ENCODE measurements at regions not wholly inside any gene's neighbourhood (a gene's known extent, or its start where the extent isn't known, plus 50 kb on each side); places are given as distances from the start of the nearest gene placed in this dataset.

DNA sequence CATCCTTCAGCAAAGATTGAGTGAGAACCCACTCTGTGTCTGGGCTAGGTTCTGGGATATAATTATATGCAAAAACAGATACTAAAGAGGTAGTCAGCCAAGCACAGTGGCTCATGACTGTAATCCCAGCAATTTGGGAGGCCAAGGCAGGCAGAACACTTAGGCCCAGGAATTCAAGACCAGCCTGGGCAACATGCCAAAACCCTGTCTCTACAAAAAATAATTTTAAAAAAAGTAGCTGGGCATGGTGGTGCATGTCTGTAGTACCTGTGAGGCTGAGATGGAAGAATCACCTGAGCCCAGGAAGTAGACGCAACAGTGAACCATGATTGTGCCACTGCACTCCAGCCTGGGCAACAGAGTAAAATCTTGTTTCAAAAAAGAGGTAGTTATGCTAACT, 237.5 kb upstream of the HMGA2 start:
- no peaks in the 10 kb centered on the region for H3K4me1 ChIP-seq (replicated peaks; ENCODE audit: insufficient read depth)
- TF ChIP-seq, protein P1, sequence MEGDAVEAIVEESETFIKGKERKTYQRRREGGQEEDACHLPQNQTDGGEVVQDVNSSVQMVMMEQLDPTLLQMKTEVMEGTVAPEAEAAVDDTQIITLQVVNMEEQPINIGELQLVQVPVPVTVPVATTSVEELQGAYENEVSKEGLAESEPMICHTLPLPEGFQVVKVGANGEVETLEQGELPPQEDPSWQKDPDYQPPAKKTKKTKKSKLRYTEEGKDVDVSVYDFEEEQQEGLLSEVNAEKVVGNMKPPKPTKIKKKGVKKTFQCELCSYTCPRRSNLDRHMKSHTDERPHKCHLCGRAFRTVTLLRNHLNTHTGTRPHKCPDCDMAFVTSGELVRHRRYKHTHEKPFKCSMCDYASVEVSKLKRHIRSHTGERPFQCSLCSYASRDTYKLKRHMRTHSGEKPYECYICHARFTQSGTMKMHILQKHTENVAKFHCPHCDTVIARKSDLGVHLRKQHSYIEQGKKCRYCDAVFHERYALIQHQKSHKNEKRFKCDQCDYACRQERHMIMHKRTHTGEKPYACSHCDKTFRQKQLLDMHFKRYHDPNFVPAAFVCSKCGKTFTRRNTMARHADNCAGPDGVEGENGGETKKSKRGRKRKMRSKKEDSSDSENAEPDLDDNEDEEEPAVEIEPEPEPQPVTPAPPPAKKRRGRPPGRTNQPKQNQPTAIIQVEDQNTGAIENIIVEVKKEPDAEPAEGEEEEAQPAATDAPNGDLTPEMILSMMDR (conservative IDR thresholded peaks at IDR 0.05), result no peak
- TF ChIP-seq EZH2 (IDR thresholded peaks at IDR 0.05; ENCODE audit: low read depth), result no peak
- H3F3A ChIP-seq (ENCODE audit: insufficient read depth, low read depth), result no peaks in the 10 kb centered on the region
- POLR2A ChIA-PET (ENCODE audit: unreplicated experiment), result interaction anchor here (0.7 kb wide), 1 partner anchor 251 kb away, joined by 3 read pairs; no protein-coding TSS in a partner anchor
- BruUV-seq (replicated peaks), result no TSS peak
- H3K9me3 ChIP-seq (ENCODE audit: insufficient read depth, low read depth), result no peaks in the 10 kb centered on the region
- H3K9me2 ChIP-seq (ENCODE audit: insufficient read depth), result no peaks in the 10 kb centered on the region
- no peaks in the 10 kb centered on the region for H3K36me3 ChIP-seq (ENCODE audit: low read depth)
- H3K27ac ChIP-seq, result no peak overlapping the region
- CTCF ChIA-PET, result no interaction called here
- no peaks in the 10 kb centered on the region for H3K79me2 ChIP-seq (ENCODE audit: low read depth)
- no peaks in the 10 kb centered on the region for H3K27me3 ChIP-seq (ENCODE audit: insufficient read depth, low read depth)
- H3K4me2 ChIP-seq, result no peak overlapping the region
- DNase-seq, result no peak
- no peaks in the 10 kb centered on the region for H4K20me1 ChIP-seq (ENCODE audit: insufficient read depth)
- intact Hi-C loops (cut with micrococcal nuclease; ENCODE audit: unreplicated experiment), result no loop called here
- no peak overlapping the region for H3K4me3 ChIP-seq
- no peak overlapping the region for H2AFZ ChIP-seq

DNA sequence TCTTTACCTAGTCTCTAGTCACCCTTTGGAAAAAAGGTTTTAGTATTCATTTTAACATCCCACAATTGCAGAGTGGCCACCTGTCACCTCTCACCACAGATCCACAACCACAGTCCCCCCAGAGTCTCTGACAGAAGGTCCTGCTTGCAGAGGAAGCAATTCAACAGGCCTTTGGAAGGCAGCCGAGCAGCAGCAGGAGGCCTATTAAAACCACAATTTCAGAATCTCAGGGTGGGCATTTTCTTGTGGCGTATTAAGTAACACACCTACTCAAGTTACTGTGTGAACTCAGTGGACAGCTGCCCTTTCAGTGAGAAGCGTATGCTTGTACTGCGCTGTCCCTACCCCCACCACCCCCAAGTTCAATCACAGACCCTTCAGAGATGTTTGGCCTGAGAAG, 234.0 kb upstream of the HMGA2 start:
- Histone ChIP-seq H3K79me2 (ENCODE audit: low read depth) (no peaks in the 10 kb centered on the region), H2AFZ (no peak overlapping the region), H3K9me3 (ENCODE audit: insufficient read depth, low read depth) (no peaks in the 10 kb centered on the region), H3K9me2 (ENCODE audit: insufficient read depth) (no peaks in the 10 kb centered on the region), H3K4me3 (no peak overlapping the region), H3K4me1 (replicated peaks; ENCODE audit: insufficient read depth) (no peaks in the 10 kb centered on the region), H3K4me2 (no peak overlapping the region), H3F3A (ENCODE audit: insufficient read depth, low read depth) (no peaks in the 10 kb centered on the region), H4K20me1 (ENCODE audit: insufficient read depth) (no peaks in the 10 kb centered on the region), H3K36me3 (ENCODE audit: low read depth) (no peaks in the 10 kb centered on the region), H3K27me3 (ENCODE audit: insufficient read depth, low read depth) (no peaks in the 10 kb centered on the region), H3K27ac (no peak overlapping the region)
- BruUV-seq (replicated peaks), result no TSS peak
- ChIA-PET POLR2A (ENCODE audit: unreplicated experiment) (no interaction called here), CTCF (no interaction called here)
- TF ChIP-seq, protein P1 (conservative IDR thresholded peaks at IDR 0.05), result no peak
- no peak for TF ChIP-seq EZH2 (IDR thresholded peaks at IDR 0.05; ENCODE audit: low read depth)
- intact Hi-C loops (cut with micrococcal nuclease; ENCODE audit: unreplicated experiment), result no loop called here
- DNase-seq, result no peak

DNA sequence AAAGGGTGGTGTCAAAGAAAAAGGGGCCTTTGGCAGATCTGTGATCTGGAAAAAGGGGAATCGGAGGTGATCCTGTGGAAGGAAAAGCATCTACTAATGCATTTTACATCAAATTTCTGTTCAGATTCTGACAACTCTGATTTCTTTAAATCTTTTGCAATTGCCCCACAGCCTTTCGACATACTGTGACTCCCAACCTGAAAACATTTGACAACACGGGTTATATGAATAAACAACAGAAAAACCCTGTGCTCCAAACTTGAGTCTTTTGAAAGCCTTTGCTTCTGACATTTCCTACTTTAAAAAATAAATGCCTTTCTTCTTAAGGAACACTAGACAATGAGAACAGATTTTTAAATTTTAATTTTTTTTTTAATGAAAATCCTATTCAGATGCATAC, 231.9 kb upstream of the HMGA2 start:
- BruUV-seq (replicated peaks), result no TSS peak

More for the DNA sequence above, 231.9 kb upstream of the HMGA2 start:
- Histone ChIP-seq H3K4me1 (replicated peaks; ENCODE audit: insufficient read depth) (no peaks in the 10 kb centered on the region), H3K36me3 (ENCODE audit: low read depth) (no peaks in the 10 kb centered on the region), H3F3A (ENCODE audit: insufficient read depth, low read depth) (no peaks in the 10 kb centered on the region), H3K27me3 (ENCODE audit: insufficient read depth, low read depth) (no peaks in the 10 kb centered on the region), H3K4me2 (no peak overlapping the region), H2AFZ (no peak overlapping the region), H3K4me3 (no peak overlapping the region), H3K9me3 (ENCODE audit: insufficient read depth, low read depth) (no peaks in the 10 kb centered on the region), H3K27ac (no peak overlapping the region), H4K20me1 (ENCODE audit: insufficient read depth) (no peaks in the 10 kb centered on the region), H3K79me2 (ENCODE audit: low read depth) (no peaks in the 10 kb centered on the region), H3K9me2 (ENCODE audit: insufficient read depth) (no peaks in the 10 kb centered on the region)
- intact Hi-C loops (cut with micrococcal nuclease; ENCODE audit: unreplicated experiment), result no loop called here
- DNase-seq, result no peak
- TF ChIP-seq EZH2 (IDR thresholded peaks at IDR 0.05; ENCODE audit: low read depth), result no peak
- TF ChIP-seq, protein P1 (conservative IDR thresholded peaks at IDR 0.05), result no peak
- ChIA-PET POLR2A (ENCODE audit: unreplicated experiment) (no interaction called here), CTCF (no interaction called here)

Data from PC-9 (cell line).